SK-N-SH treated with all-trans-retinoic acid at 6 μM for 48 hours (cell line): ENCODE measurements at regions not wholly inside any gene's neighbourhood (a gene's known extent, or its start where the extent isn't known, plus 50 kb on each side); places are given as distances from the start of the nearest gene placed in this dataset.
"Not testable (repeated sequence)": the region's sequence is repeated elsewhere in the genome, so short reads cannot be mapped to it uniquely, and the experiment has no call there.

Source experiments
- BACH2 ChIP-seq: fragments of 250-450 bp; sonication (Bioruptor Pico); IDR thresholded peaks from 2 replicates; pipeline ENCODE4 v1.9.0; 2021; ENCODE audit warnings: mild to moderate bottlenecking, borderline replicate concordance
- ESRRG ChIP-seq: fragments of 250-450 bp; sonication (Bioruptor Pico); IDR thresholded peaks from 2 replicates; pipeline ENCODE4 v1.6.1; 2021; ENCODE audit warnings: mild to moderate bottlenecking
- GLIS3 ChIP-seq: fragments of 250-450 bp; sonication (Bioruptor Pico); IDR thresholded peaks from 2 replicates; pipeline ENCODE4 v1.5.0; 2020; ENCODE audit warnings: mild to moderate bottlenecking, moderate library complexity
- OSR1 ChIP-seq: fragments of 250-450 bp; sonication (Bioruptor Pico); IDR thresholded peaks from 2 replicates; pipeline ENCODE4 v1.8.0; 2022; ENCODE audit warnings: moderate library complexity, mild to moderate bottlenecking, inconsistent platforms
- RARB ChIP-seq: fragments of 250-450 bp; sonication (Bioruptor Pico); IDR thresholded peaks from 2 replicates; pipeline ENCODE4 v1.8.0; 2021; ENCODE audit warnings: mild to moderate bottlenecking, moderate library complexity
- SNAI2 ChIP-seq: fragments of 250-450 bp; sonication (Bioruptor Pico); IDR thresholded peaks from 2 replicates; pipeline ENCODE4 v1.5.0; 2020; ENCODE audit warnings: mild to moderate bottlenecking, moderate library complexity
- ZFP3 ChIP-seq: fragments of 250-450 bp; sonication (Bioruptor Pico); IDR thresholded peaks from 2 replicates; pipeline ENCODE4 v1.5.0; 2020; ENCODE audit warnings: mild to moderate bottlenecking, moderate library complexity
- ZFP30 ChIP-seq: fragments of 450-650 bp; formaldehyde crosslinking; IDR thresholded peaks from 2 replicates; pipeline ENCODE4 v1.5.0; 2022; ENCODE audit warnings: mild to moderate bottlenecking, moderate library complexity
- ZNF565 ChIP-seq: fragments of 450-650 bp; formaldehyde crosslinking; conservative IDR thresholded peaks from 2 replicates; pipeline ENCODE4 v1.5.0; 2020; ENCODE audit warnings: low read depth, mild to moderate bottlenecking, moderate library complexity
- ZNF8 ChIP-seq: fragments of 450-650 bp; formaldehyde crosslinking; IDR thresholded peaks from 2 replicates; pipeline ENCODE4 v1.5.0; 2020; ENCODE audit warnings: mild to moderate bottlenecking, moderate library complexity
- TF ChIP-seq, protein P1 (sequence below): fragments of 250-450 bp; sonication (Bioruptor Pico); IDR thresholded peaks from 2 replicates; pipeline ENCODE4 v1.8.0; 2020; ENCODE audit warnings: mild to moderate bottlenecking, moderate library complexity, borderline replicate concordance
- TF ChIP-seq, protein P2 (sequence below): fragments of 250-450 bp; sonication (Bioruptor Pico); IDR thresholded peaks from 2 replicates; pipeline ENCODE4 v1.5.1; 2020; ENCODE audit warnings: low read depth, mild to moderate bottlenecking, moderate library complexity
- TF ChIP-seq, protein P3 (sequence below): fragments of 250-450 bp; sonication (Bioruptor Pico); IDR thresholded peaks from 2 replicates; pipeline ENCODE4 v1.8.0; 2021; ENCODE audit warnings: low read depth, mild to moderate bottlenecking, moderate library complexity, borderline replicate concordance

DNA sequence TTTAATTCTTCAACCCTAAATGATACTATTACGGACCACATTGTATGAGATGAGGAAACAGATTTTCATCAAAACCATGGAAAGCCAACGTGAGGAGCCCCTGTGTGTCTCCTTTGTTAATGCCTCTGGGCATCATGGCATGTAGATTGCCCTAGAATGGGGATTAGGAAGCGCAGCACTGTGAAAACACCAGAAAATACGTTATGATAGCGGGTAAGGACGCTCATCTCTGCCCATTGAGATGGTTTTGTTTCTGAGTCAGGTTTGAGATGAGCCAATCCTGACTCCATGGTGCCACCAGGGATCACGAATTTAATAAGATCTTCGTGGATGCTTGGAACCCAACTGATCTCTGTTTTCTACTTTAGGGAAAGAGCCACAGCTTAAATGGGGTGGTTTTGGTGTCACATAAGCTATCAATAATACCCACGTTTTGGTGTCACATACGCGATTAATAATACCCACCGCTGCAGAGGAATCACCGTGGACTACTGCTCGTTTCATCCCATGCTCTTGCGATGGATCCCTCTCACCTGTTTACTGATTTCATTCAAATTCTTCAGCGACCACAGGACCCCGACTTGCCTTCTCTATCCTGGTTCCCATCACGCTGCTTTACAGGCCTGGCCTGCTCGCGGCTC, 137.3 kb downstream of the FOXD4L6 start:
- not testable (repeated sequence) for TF ChIP-seq RARB (CRISPR knock-in tag); ZFP3 (CRISPR knock-in tag); ZFP30 (CRISPR knock-in tag); ZNF565 (CRISPR knock-in tag); OSR1 (CRISPR knock-in tag); ZNF8; ESRRG (CRISPR knock-in tag); SNAI2; BACH2 (CRISPR knock-in tag)
- TF ChIP-seq GLIS3 (CRISPR knock-in tag), result 0 out of 2 replicates have a peak, but pooled peaks have one; percentile 7
- TF ChIP-seq, protein P1, sequence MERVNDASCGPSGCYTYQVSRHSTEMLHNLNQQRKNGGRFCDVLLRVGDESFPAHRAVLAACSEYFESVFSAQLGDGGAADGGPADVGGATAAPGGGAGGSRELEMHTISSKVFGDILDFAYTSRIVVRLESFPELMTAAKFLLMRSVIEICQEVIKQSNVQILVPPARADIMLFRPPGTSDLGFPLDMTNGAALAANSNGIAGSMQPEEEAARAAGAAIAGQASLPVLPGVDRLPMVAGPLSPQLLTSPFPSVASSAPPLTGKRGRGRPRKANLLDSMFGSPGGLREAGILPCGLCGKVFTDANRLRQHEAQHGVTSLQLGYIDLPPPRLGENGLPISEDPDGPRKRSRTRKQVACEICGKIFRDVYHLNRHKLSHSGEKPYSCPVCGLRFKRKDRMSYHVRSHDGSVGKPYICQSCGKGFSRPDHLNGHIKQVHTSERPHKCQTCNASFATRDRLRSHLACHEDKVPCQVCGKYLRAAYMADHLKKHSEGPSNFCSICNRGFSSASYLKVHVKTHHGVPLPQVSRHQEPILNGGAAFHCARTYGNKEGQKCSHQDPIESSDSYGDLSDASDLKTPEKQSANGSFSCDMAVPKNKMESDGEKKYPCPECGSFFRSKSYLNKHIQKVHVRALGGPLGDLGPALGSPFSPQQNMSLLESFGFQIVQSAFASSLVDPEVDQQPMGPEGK (CRISPR knock-in tag), result not testable (repeated sequence)
- TF ChIP-seq, protein P2, sequence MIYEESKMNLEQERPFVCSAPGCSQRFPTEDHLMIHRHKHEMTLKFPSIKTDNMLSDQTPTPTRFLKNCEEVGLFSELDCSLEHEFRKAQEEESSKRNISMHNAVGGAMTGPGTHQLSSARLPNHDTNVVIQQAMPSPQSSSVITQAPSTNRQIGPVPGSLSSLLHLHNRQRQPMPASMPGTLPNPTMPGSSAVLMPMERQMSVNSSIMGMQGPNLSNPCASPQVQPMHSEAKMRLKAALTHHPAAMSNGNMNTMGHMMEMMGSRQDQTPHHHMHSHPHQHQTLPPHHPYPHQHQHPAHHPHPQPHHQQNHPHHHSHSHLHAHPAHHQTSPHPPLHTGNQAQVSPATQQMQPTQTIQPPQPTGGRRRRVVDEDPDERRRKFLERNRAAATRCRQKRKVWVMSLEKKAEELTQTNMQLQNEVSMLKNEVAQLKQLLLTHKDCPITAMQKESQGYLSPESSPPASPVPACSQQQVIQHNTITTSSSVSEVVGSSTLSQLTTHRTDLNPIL (CRISPR knock-in tag), result not testable (repeated sequence)
- TF ChIP-seq, protein P3, sequence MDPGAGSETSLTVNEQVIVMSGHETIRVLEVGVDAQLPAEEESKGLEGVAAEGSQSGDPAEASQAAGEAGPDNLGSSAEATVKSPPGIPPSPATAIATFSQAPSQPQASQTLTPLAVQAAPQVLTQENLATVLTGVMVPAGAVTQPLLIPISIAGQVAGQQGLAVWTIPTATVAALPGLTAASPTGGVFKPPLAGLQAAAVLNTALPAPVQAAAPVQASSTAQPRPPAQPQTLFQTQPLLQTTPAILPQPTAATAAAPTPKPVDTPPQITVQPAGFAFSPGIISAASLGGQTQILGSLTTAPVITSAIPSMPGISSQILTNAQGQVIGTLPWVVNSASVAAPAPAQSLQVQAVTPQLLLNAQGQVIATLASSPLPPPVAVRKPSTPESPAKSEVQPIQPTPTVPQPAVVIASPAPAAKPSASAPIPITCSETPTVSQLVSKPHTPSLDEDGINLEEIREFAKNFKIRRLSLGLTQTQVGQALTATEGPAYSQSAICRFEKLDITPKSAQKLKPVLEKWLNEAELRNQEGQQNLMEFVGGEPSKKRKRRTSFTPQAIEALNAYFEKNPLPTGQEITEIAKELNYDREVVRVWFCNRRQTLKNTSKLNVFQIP, result not testable (repeated sequence)
